VCaP (cell line): ENCODE measurements at regions not wholly inside any gene's neighbourhood (a gene's known extent, or its start where the extent isn't known, plus 50 kb on each side); places are given as distances from the start of the nearest gene placed in this dataset.
A peak's percentile ranks its signal among the peaks of the same experiment; 100 is the strongest.
"Not testable (repeated sequence)": the region's sequence is repeated elsewhere in the genome, so short reads cannot be mapped to it uniquely, and the experiment has no call there.

Experiments
- H3K27ac ChIP-seq: fragments of 450-650 bp; 2 replicates; pipeline ENCODE4 v1.5.1; 2017
- TF ChIP-seq, protein P1 (sequence below): fragments of 450-650 bp; conservative IDR thresholded peaks from 2 replicates; pipeline ENCODE4 v1.5.1; 2017; ENCODE audit warnings: mild to moderate bottlenecking, moderate library complexity

DNA sequence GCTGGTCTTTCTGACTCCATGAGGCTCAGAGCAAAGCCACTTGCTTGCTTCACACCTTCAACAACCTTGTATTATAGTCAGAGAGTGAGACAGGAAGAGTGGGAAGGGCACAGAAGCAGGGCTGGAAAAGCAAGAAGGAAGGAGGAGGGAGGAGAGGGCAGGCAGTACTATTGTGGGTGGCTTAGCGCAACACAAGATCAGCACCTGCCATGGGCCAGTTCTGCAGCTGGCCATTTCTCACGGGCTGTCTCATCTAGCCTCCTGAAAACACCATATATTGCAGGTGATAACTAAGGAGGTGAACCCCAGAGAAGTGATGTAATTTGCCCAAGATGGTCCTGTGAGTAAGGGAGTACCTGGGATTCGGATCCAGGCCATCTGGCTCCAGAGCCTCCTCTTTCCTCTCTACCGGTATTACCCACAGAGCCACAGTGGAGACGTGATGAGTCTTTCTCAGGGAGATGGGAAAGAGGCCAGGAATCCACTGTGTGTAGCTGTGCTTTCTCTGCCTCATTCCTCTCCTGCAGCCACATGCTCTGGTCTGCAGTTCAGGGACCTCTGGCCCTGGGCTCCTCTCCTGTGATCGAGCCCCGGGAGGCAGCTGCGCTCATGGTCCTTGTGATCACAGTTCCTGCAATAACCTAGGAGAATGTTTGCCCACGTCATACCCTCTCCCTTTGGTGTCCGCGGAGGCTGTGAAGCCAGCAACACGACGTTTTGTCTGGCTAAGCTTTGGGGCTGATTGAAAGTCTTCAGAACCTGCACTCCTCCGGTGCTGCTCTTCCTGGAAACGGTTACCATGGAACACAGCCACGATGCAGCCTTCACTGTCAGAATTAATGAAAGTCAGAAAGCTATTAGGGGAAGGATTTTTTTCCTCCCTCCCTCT is 178.1 kb upstream of the CCL2 start:
- no peak overlapping the region for H3K27ac ChIP-seq
- TF ChIP-seq, protein P1, sequence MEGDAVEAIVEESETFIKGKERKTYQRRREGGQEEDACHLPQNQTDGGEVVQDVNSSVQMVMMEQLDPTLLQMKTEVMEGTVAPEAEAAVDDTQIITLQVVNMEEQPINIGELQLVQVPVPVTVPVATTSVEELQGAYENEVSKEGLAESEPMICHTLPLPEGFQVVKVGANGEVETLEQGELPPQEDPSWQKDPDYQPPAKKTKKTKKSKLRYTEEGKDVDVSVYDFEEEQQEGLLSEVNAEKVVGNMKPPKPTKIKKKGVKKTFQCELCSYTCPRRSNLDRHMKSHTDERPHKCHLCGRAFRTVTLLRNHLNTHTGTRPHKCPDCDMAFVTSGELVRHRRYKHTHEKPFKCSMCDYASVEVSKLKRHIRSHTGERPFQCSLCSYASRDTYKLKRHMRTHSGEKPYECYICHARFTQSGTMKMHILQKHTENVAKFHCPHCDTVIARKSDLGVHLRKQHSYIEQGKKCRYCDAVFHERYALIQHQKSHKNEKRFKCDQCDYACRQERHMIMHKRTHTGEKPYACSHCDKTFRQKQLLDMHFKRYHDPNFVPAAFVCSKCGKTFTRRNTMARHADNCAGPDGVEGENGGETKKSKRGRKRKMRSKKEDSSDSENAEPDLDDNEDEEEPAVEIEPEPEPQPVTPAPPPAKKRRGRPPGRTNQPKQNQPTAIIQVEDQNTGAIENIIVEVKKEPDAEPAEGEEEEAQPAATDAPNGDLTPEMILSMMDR, result no peak

DNA sequence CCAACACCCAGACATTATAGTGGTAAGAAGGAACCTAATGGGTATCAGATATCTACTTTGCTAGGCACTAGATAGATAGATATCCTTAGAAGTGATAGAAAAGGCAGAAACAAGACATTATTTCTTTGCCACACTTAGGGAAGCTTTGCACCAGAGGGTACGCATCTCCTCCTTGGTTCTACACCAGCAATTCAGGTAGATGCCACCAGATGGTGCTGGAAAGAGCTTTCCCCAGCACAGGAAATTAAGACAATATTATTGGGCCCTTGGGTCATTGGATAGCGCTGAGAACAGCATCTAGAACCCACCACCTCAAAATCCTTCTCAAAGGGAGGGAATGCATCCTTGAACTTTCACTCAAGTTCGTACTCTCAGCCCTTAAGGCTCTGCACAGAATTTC is 173.8 kb upstream of the CCL2 start:
- H3K27ac ChIP-seq, result no peak overlapping the region
- TF ChIP-seq, protein P1, result peak; percentile 94

DNA sequence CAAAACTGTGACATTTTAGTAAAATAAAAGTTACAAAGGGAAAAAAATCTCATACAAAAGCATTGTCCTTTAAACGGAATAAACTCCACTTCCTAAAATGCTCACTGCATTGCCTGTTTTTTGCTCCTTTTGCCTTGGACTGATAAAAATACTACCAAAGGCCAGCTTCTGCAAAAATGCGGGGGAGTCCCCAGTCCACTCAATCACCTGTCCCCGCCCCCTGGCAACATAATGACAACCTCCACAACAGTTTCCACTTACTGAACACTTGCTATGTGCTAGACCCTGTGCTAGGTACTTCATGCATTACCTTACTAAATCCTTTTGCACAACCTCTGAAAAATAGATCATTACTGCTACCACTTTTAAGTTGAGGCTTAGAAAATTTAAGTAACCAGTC is 172.7 kb upstream of the CCL2 start:
- TF ChIP-seq, protein P1, result no peak
- H3K27ac ChIP-seq, result no peak overlapping the region

DNA sequence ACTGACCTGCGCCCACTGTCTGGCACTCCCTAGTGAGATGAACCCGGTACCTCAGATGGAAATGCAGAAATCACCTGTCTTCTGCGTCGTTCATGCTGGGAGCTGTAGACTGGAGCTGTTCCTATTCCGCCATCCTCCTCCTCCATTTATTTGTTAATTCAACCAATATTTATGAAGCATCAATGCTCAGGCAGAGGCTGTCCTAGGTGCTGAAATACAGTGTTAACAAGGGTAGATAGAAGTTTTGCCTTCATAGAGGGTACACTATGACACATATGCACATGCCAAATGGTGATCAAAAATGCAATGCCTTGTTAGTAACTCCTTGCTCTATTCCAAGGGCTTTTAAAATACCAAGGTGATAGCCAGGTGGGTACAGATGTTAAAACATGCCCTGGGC is 166.0 kb upstream of the CCL2 start:
- H3K27ac ChIP-seq, result not testable (repeated sequence)

DNA sequence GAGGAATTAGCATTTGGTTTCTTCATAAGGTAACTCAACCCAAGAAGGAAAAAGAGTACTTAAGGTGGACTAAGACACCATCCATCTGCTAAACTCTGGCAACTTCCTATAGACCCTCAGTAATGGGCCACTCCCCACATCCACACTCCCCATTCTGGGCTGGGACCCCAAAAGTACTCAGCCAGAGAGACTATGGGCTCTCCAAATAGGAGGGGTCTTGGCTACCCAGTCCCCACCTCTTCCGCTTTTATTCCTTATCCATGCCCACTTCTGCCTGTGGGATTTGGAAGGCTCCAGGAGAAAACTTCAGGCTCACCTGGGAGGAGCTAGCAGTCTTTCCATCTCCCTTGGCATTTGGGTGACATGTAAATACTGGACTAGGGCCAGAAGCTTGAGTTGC is 164.5 kb upstream of the CCL2 start:
- TF ChIP-seq, protein P1, result no peak
- H3K27ac ChIP-seq, result no peak overlapping the region

DNA sequence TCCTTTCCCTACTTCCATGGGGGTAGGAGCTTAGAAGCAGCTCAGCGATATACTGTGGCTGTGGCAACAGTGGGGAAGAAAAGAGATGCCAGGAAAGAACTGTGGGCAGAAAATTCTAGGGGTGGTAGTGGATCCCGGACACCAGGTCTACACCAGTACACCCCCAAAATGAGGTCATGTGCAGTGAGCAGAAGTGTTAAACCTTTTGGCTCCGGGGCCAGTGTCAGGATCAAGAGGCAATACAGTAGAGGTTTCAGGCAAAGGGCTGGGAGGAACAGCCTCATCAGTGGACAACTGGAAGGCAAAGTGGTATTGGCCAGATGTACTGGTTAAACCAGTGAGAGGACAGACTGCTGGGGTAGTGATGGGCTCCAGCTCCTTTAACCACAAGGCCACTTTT is 163.1 kb upstream of the CCL2 start:
- TF ChIP-seq, protein P1, result no peak
- no peak overlapping the region for H3K27ac ChIP-seq

DNA sequence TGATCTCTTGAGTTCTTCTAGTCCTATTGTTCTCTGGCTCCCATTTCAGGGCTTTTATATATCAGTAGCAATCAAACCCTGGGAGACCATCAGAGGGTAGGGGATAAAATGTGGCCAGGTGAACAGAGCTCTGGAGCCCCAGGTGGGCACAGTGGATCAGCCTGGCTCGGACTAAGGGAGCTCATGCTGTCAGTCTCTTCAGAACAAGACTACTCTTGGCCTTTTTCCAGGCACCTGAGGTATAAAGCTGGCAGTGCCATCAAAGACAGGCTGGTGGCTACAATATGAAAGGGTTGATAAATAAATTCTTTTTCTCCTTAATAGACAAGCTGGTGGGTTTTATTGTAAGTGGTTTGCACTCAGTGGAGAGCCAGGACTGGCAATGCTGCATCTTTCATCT is 160.0 kb upstream of the CCL2 start:
- TF ChIP-seq, protein P1, result no peak
- H3K27ac ChIP-seq, result no peak overlapping the region

DNA sequence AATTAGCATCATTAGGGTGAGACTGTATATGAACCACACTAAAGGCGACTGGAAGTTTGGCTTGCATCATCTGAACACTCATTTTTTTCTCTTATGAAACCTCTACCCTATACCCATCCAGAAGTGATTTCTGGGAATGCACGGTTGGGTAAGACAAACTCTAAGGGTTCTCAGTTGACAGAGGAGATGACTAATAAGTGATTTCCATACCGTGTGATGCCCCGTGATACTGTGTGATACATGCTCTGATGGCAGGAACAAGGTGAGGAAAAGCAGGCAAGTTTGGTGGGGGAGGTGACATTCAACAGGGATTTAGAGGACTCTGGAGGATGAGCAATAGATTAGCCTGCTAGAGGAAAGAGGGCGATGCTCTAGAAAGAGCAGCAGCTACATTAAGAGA is 156.4 kb upstream of the CCL2 start:
- TF ChIP-seq, protein P1, result no peak
- no peak overlapping the region for H3K27ac ChIP-seq
